ENCODE measurements at regions not wholly inside any gene's neighbourhood (a gene's known extent, or its start where the extent isn't known, plus 50 kb on each side); places are given as distances from the start of the nearest gene placed in this dataset.

DNA sequence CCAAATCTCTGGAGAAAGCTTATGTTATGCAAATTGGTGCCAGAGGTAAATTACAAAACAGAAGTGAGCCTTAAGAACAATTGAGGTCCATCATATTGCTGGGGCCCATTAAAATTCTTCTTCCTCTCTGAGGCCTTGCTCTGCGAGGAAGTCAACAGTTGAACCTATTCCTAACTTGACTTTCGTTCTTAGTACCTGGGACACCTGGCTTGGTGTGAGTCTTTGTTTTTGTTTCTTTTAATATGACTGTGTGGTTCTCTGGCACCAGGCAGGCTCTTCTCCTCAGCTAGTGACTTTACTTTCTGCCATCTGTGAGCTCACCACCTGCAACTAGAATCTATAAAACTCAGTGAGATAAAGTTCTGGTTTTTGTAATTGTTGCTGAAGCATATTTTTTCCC is 120.4 kb downstream of the CBLN1 start:
- Histone ChIP-seq H3K4me1 (ENCODE audit: low read depth) (no peaks in the 10 kb centered on the region), H3K36me3 (no peaks in the 10 kb centered on the region), H3K27ac (no peak overlapping the region), H3K27me3 (no peaks in the 10 kb centered on the region), H3K4me3 (no peak overlapping the region), H3K9me3 (ENCODE audit: low read depth) (no peaks in the 10 kb centered on the region)
- DNase-seq (ENCODE audit: low read depth in 1 of 2, low spot score in 1 of 2): no peak
- TF ChIP-seq, protein P1, sequence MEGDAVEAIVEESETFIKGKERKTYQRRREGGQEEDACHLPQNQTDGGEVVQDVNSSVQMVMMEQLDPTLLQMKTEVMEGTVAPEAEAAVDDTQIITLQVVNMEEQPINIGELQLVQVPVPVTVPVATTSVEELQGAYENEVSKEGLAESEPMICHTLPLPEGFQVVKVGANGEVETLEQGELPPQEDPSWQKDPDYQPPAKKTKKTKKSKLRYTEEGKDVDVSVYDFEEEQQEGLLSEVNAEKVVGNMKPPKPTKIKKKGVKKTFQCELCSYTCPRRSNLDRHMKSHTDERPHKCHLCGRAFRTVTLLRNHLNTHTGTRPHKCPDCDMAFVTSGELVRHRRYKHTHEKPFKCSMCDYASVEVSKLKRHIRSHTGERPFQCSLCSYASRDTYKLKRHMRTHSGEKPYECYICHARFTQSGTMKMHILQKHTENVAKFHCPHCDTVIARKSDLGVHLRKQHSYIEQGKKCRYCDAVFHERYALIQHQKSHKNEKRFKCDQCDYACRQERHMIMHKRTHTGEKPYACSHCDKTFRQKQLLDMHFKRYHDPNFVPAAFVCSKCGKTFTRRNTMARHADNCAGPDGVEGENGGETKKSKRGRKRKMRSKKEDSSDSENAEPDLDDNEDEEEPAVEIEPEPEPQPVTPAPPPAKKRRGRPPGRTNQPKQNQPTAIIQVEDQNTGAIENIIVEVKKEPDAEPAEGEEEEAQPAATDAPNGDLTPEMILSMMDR (IDR thresholded peaks at IDR 0.05; ENCODE audit: low read depth, low read length): no peak

DNA sequence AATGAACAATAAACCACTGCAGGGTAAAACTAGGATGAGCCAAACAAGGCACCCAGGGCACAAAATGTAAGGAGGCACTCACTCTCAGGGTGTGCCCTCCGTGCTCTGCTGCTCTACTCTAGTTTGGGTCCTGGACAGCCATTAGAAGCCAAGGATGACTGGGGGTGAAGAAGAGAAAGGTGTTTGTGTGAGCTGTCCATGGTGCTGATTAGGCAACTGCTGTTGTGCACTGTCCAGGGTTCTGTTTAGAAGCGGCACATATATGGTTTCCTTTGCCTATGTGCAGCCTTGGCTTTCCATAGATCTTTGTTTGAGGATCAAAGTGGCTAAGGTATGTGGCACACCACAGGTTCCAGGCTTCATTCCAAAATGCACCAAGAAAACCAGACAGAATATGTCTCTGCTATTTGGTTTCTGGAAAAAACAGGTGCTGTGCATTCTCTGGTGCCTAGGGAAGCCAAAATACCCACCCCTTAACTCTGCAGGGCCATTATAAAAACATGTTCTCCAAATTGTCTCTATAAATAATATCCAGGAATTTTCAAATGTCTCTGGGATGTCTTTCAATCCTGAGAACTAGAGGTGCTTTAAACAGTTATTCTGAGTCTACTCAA is 123.5 kb downstream of the CBLN1 start:
- no peaks in the 10 kb centered on the region for H3K27me3 ChIP-seq
- no peaks in the 10 kb centered on the region for H3K9me3 ChIP-seq (ENCODE audit: low read depth)
- H3K36me3 ChIP-seq: no peaks in the 10 kb centered on the region
- H3K4me1 ChIP-seq (ENCODE audit: low read depth): no peaks in the 10 kb centered on the region
- TF ChIP-seq, protein P1 (IDR thresholded peaks at IDR 0.05; ENCODE audit: low read depth, low read length): no peak
- DNase-seq (ENCODE audit: low read depth in 1 of 2, low spot score in 1 of 2): peak in 1 of 2 donors; percentile 88
- no peak overlapping the region for H3K4me3 ChIP-seq
- no peak overlapping the region for H3K27ac ChIP-seq

- Histone ChIP-seq H3K4me1 (ENCODE audit: low read depth) (no peaks in the 10 kb centered on the region), H3K9me3 (ENCODE audit: low read depth) (no peaks in the 10 kb centered on the region), H3K36me3 (no peaks in the 10 kb centered on the region), H3K27ac (no peak overlapping the region), H3K4me3 (no peak overlapping the region), H3K27me3 (no peaks in the 10 kb centered on the region)
- no peak for DNase-seq (ENCODE audit: low read depth in 1 of 2, low spot score in 1 of 2)
- TF ChIP-seq, protein P1 (IDR thresholded peaks at IDR 0.05; ENCODE audit: low read depth, low read length): no peak
Measured at GRCh38 chr16:49150341-49150740, 131.3 kb downstream of the CBLN1 start.

- TF ChIP-seq, protein P1 (IDR thresholded peaks at IDR 0.05; ENCODE audit: low read depth, low read length): no peak
- H3K36me3 ChIP-seq: no peaks in the 10 kb centered on the region
- no peaks in the 10 kb centered on the region for H3K4me1 ChIP-seq (ENCODE audit: low read depth)
- no peak overlapping the region for H3K27ac ChIP-seq
- H3K27me3 ChIP-seq: no peaks in the 10 kb centered on the region
- DNase-seq (ENCODE audit: low read depth in 1 of 2, low spot score in 1 of 2): no peak
- no peak overlapping the region for H3K4me3 ChIP-seq
- no peaks in the 10 kb centered on the region for H3K9me3 ChIP-seq (ENCODE audit: low read depth)
Measured at GRCh38 chr16:49148410-49148809, 133.2 kb downstream of the CBLN1 start.

DNA sequence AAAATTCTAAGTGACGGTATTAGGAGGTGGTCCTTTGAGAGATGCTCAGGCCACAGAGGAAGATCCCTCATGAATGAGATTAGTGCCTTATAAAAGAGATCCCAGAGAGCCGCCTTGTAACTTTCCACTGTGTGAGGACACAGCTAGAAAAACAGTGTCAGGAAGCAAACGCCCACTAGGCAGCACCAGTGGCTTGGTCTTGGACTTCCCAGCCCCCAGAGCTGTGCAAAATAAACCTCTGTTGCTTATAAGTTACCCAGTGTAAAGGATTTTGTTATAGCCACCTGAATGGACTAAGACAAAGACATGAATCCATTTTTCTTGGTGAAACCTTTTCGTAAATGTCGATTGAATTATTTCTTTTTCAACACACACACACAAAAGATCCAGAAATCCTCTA is 141.0 kb downstream of the CBLN1 start:
- no peak overlapping the region for H3K27ac ChIP-seq
- no peaks in the 10 kb centered on the region for H3K4me1 ChIP-seq (ENCODE audit: low read depth)
- no peak for DNase-seq (ENCODE audit: low read depth in 1 of 2, low spot score in 1 of 2)
- TF ChIP-seq, protein P1 (IDR thresholded peaks at IDR 0.05; ENCODE audit: low read depth, low read length): no peak
- no peak overlapping the region for H3K4me3 ChIP-seq
- no peaks in the 10 kb centered on the region for H3K27me3 ChIP-seq
- no peaks in the 10 kb centered on the region for H3K9me3 ChIP-seq (ENCODE audit: low read depth)
- H3K36me3 ChIP-seq: no peaks in the 10 kb centered on the region
